HFFc6 (cell line): ENCODE measurements at regions not wholly inside any gene's neighbourhood (a gene's known extent, or its start where the extent isn't known, plus 50 kb on each side); places are given as distances from the start of the nearest gene placed in this dataset.

Experiments
- DNase-seq: peaks from one replicate; pipeline ENCODE4 v3.0.0-alpha.2; 2018
- H3K27ac Mint-ChIP-seq: 2 replicates; pipeline ENCODE4 v1.8.0; 2020; ENCODE audit warnings: mild to moderate bottlenecking, mixed read lengths
- H3K27me3 Mint-ChIP-seq: 2 replicates; pipeline ENCODE4 v1.8.0; 2021; ENCODE audit warnings: mild to moderate bottlenecking, moderate library complexity, mixed read lengths; ENCODE audit not compliant: insufficient read depth
- H3K36me3 Mint-ChIP-seq: 2 replicates; pipeline ENCODE4 v1.8.0; 2021; ENCODE audit warnings: low read depth, mixed read lengths
- H3K4me1 Mint-ChIP-seq: 2 replicates; pipeline ENCODE4 v1.8.0; 2020; ENCODE audit warnings: low read depth, mixed read lengths
- H3K4me3 Mint-ChIP-seq: 2 replicates; pipeline ENCODE4 v1.8.0; 2020; ENCODE audit warnings: mild to moderate bottlenecking, moderate library complexity, mixed read lengths
- H3K9me3 Mint-ChIP-seq: 2 replicates; pipeline ENCODE4 v1.8.0; 2020; ENCODE audit warnings: mild to moderate bottlenecking, mixed read lengths
- TF ChIP-seq, protein P1 (sequence below): fragments of 200-600 bp; sonication (generic); IDR thresholded peaks from 2 replicates; pipeline ENCODE4 v1.5.0; 2021; ENCODE audit warnings: antibody characterized with exemption, mild to moderate bottlenecking

- Mint-ChIP-seq H3K4me3 (no peak overlapping the region), H3K27me3 (no peaks in the 10 kb centered on the region), H3K9me3 (peaks cover 38% of the 10 kb centered on the region), H3K36me3 (no peaks in the 10 kb centered on the region), H3K4me1 (no peaks in the 10 kb centered on the region), H3K27ac (no peak overlapping the region)
- TF ChIP-seq, protein P1, sequence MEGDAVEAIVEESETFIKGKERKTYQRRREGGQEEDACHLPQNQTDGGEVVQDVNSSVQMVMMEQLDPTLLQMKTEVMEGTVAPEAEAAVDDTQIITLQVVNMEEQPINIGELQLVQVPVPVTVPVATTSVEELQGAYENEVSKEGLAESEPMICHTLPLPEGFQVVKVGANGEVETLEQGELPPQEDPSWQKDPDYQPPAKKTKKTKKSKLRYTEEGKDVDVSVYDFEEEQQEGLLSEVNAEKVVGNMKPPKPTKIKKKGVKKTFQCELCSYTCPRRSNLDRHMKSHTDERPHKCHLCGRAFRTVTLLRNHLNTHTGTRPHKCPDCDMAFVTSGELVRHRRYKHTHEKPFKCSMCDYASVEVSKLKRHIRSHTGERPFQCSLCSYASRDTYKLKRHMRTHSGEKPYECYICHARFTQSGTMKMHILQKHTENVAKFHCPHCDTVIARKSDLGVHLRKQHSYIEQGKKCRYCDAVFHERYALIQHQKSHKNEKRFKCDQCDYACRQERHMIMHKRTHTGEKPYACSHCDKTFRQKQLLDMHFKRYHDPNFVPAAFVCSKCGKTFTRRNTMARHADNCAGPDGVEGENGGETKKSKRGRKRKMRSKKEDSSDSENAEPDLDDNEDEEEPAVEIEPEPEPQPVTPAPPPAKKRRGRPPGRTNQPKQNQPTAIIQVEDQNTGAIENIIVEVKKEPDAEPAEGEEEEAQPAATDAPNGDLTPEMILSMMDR = no peak
- no peak for DNase-seq
Measured at GRCh38 chr7:118054529-118054928, 129.4 kb upstream of the LSM8 start.

GRCh38 chr7:118055647-118056046 is 128.3 kb upstream of the LSM8 start:
- TF ChIP-seq, protein P1 = no peak
- Mint-ChIP-seq H3K4me3 (no peak overlapping the region), H3K27ac (no peak overlapping the region), H3K4me1 (no peaks in the 10 kb centered on the region), H3K27me3 (no peaks in the 10 kb centered on the region), H3K9me3 (peaks cover 41% of the 10 kb centered on the region), H3K36me3 (no peaks in the 10 kb centered on the region)
- DNase-seq = no peak

DNA sequence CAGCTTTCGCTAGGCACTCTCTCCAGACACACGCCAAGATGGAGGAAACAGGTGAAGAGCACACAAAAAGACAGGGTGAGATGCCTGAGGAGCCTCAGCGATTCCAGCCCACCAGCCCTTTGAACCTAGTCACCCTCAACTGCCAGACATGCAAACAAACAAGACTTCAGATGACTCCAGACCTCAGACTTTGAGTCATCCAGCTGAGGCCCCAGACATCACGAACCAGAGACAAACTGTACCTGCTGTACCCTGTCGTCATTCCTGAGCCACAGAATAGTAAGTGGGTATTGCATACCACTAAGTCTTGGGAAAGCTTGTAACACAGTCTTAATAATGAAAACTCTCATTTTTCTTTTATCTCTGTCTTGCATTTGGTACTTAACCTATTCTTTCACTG is 126.6 kb upstream of the LSM8 start:
- Mint-ChIP-seq H3K9me3 (peaks cover 47% of the 10 kb centered on the region), H3K27ac (no peak overlapping the region), H3K4me1 (no peaks in the 10 kb centered on the region), H3K4me3 (no peak overlapping the region), H3K36me3 (no peaks in the 10 kb centered on the region), H3K27me3 (no peaks in the 10 kb centered on the region)
- no peak for DNase-seq
- TF ChIP-seq, protein P1 = no peak

DNA sequence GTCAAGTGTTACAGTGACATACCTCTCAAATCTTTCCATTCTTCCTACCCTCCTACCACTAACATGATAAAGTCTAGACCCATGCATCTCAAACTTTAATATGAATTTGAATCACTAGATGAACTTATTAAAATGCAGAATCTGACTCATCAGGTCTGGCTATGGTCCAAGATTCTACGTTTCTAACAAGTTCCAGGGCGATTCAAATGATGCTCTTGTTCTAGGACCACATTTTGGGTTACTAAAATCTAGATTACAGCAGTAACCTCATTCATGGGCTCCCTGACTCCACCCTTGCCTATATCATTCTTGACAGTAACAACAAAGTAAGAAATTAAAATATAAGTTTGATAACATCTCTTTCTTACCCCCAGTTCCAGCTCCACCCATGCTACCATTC is 124.8 kb upstream of the LSM8 start:
- H3K9me3 Mint-ChIP-seq = peaks cover 42% of the 10 kb centered on the region
- no peak overlapping the region for H3K4me3 Mint-ChIP-seq
- no peak for DNase-seq
- no peak overlapping the region for H3K27ac Mint-ChIP-seq
- H3K36me3 Mint-ChIP-seq = no peaks in the 10 kb centered on the region
- no peaks in the 10 kb centered on the region for H3K4me1 Mint-ChIP-seq
- TF ChIP-seq, protein P1 = no peak
- no peaks in the 10 kb centered on the region for H3K27me3 Mint-ChIP-seq

GRCh38 chr7:118060692-118061091 is 123.3 kb upstream of the LSM8 start:
- Mint-ChIP-seq H3K36me3 (no peaks in the 10 kb centered on the region), H3K27me3 (no peaks in the 10 kb centered on the region), H3K27ac (no peak overlapping the region), H3K4me3 (no peak overlapping the region), H3K9me3 (peaks cover 48% of the 10 kb centered on the region), H3K4me1 (no peaks in the 10 kb centered on the region)
- TF ChIP-seq, protein P1 = no peak
- DNase-seq = no peak

- H3K4me1 Mint-ChIP-seq = no peaks in the 10 kb centered on the region
Measured at GRCh38 chr7:118061386-118061785, 122.6 kb upstream of the LSM8 start.

More at GRCh38 chr7:118061386-118061785, 122.6 kb upstream of the LSM8 start:
- Mint-ChIP-seq H3K27ac (no peak overlapping the region), H3K4me3 (no peak overlapping the region), H3K36me3 (no peaks in the 10 kb centered on the region), H3K9me3 (peaks cover 50% of the 10 kb centered on the region), H3K27me3 (no peaks in the 10 kb centered on the region)
- DNase-seq = no peak
- TF ChIP-seq, protein P1 = no peak
